ENCODE measurements at regions not wholly inside any gene's neighbourhood (a gene's known extent, or its start where the extent isn't known, plus 50 kb on each side); places are given as distances from the start of the nearest gene placed in this dataset.

DNA sequence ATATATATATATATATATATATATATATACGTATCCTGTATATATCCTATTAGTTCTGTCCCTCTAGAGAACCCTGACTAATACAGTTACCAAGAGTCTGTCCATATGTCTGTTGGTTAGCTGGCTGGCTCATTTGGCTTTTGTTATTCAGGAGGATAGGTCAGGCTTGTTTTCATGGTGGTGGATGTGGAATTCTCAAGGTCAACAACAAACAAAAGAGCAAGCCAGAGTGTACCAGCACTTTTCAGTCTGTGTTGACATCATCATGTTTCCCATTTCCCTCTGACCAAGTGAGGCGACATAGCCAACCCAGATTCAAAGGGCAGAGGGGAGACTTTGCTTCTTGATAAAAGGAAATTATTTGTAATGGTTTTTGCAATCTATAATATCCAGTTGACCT, 88.5 kb upstream of the PTCHD4 start:
- DNase-seq: no peak

DNA sequence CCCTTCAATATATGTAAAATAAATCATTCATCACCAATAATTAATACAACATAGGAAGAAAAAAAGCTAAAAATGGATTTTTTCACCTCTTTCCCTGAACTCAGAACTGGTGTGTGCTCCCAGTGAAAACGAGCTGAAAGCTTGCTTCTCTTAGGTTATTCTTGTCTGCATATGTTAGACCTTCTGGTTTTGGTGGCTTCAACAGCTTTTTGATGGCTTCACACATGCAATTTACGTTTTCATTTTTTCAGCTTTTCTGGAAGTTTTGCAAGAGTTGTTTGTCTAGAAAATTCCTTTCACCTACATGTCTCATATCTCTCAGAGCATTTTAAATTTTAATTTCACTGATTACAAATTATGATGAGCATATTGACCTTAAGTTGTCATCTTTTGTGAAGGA, 86.9 kb upstream of the PTCHD4 start:
- no peak for DNase-seq

- DNase-seq: no peak
Observed at GRCh38 chr6:48194596-48195295, 83.7 kb upstream of the PTCHD4 start.

DNA sequence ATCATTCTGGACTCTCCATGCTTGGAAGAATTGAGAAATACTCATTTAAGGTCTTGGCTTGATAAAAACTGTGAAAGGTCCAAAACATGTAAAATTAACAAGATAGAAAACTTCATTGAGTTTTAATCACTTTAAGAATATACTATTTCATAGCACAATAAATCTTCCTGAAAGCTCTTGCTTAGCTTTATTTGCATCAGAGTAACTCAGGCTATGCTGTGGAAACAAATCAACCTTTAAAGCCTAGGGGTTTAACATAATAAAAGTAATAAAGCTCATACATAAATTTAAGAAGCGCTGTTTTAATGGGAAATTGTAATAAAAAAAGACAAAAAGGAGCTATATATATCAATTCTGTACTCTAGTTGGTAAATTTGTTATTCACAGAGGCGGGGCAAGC, 77.2 kb upstream of the PTCHD4 start:
- no peak for DNase-seq

DNA sequence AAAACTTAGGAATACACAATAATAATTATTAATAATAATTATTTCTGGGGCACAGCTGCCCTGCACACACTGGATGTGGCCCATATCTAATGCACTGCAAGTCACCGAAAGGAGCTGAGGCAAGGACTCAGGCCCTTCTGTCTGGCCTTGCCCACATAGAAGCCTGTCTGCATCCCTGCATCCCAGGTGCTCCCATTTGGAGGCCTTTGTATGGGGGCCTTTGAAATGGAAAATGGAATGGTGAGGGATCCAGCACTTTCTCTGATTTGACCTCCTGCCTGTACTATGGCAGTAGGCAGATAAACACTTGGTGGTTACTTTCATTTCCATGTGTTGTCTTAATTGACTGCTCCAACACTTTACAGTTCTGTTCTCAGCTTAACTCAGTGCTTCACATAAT, 75.7 kb upstream of the PTCHD4 start:
- no peak for DNase-seq

GRCh38 chr6:48184648-48185047, 73.7 kb upstream of the PTCHD4 start:
- DNase-seq: no peak

- DNase-seq: no peak
Observed at GRCh38 chr6:48183811-48184605, 73.0 kb upstream of the PTCHD4 start.

GRCh38 chr6:48183178-48183577, 72.2 kb upstream of the PTCHD4 start:
- DNase-seq: no peak

GRCh38 chr6:48178700-48179099, 67.7 kb upstream of the PTCHD4 start:
- no peak for DNase-seq

DNA sequence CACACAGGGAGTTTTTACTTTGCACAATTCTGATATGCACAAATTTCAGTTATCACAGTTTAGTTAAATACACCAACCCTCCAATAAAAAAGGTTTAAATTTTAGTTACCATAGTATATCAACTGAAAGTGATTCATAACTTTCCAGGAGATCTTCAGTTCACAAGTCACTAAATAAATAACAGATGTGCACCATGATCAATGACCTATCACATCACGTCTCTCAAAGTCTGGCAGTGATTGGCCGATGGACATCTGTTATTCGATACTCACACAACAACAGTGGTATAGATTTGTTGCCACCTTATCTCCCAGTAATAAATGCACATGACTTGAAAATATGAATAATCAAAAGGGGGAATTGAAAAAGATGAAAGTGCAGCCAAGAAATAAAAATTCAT, 66.8 kb upstream of the PTCHD4 start:
- no peak for DNase-seq

GRCh38 chr6:48176645-48177308, 65.8 kb upstream of the PTCHD4 start:
- no peak for DNase-seq

- DNase-seq: no peak
Observed at GRCh38 chr6:48169635-48170034, 58.6 kb upstream of the PTCHD4 start.
